Testis (tissue), 2 donors: ENCODE measurements at regions not wholly inside any gene's neighbourhood (a gene's known extent, or its start where the extent isn't known, plus 50 kb on each side); places are given as distances from the start of the nearest gene placed in this dataset.

Experiments used
- POLR2A ChIP-seq: fragments of 450-650 bp; IDR thresholded peaks from one replicate; pipeline ENCODE4 v1.6.1; 2017; ENCODE audit warnings: antibody characterized with exemption, mild to moderate bottlenecking, moderate library complexity
- TF ChIP-seq, protein P1 (sequence below), 3 experiments: fragments of 450-650 bp in 2 of 3; fragments of 200-600 bp in 1 of 3; sonication (generic) in 1 of 3; IDR thresholded peaks; one replicate each; pipeline ENCODE4 v1.5.1; 2016 to 2019; ENCODE audit warnings: antibody characterized with exemption in 3 of 3, mild to moderate bottlenecking in 2 of 3, moderate library complexity in 1 of 3

DNA sequence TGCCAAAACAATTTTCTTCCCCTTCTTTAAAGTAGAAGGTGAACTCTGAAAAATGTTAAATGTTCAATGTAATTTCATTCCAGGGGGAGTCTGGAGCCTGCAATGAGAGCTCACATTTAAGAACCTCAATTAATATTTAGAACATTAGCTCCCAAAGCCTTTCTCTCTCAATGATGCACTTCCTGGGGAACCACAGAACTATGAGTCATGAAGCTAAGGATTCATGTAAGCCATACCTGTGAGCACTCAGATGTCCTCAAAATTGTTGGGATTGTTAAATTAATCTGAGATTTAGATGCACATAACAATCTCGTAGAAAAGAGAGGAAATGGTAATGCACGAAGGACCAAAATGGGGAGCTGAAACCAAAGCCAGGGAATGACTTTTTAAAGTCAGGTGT, 244.2 kb upstream of the LRIG1 start:
- TF ChIP-seq, protein P1, sequence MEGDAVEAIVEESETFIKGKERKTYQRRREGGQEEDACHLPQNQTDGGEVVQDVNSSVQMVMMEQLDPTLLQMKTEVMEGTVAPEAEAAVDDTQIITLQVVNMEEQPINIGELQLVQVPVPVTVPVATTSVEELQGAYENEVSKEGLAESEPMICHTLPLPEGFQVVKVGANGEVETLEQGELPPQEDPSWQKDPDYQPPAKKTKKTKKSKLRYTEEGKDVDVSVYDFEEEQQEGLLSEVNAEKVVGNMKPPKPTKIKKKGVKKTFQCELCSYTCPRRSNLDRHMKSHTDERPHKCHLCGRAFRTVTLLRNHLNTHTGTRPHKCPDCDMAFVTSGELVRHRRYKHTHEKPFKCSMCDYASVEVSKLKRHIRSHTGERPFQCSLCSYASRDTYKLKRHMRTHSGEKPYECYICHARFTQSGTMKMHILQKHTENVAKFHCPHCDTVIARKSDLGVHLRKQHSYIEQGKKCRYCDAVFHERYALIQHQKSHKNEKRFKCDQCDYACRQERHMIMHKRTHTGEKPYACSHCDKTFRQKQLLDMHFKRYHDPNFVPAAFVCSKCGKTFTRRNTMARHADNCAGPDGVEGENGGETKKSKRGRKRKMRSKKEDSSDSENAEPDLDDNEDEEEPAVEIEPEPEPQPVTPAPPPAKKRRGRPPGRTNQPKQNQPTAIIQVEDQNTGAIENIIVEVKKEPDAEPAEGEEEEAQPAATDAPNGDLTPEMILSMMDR (IDR thresholded peaks at IDR 0.05), result no peak
- no peak for TF ChIP-seq POLR2A
